SK-N-MC (cell line): ENCODE measurements at regions not wholly inside any gene's neighbourhood (a gene's known extent, or its start where the extent isn't known, plus 50 kb on each side); places are given as distances from the start of the nearest gene placed in this dataset.

Source experiments
- EZH2 ChIP-seq: fragments of 200-600 bp; sonication (generic); IDR thresholded peaks from one replicate; pipeline ENCODE4 v1.6.1; 2017; ENCODE audit warnings: antibody characterized with exemption
- FOXP2 ChIP-seq: optimal IDR thresholded peaks from 2 replicates; pipeline ENCODE3; 2011; ENCODE audit warnings: mild to moderate bottlenecking, moderate library complexity; ENCODE audit not compliant: insufficient read depth; ENCODE audit errors: extremely low read length, control extremely low read depth
- POLR2AphosphoS5 ChIP-seq: IDR thresholded peaks from 2 replicates; pipeline ENCODE4 v1.6.1; 2012; ENCODE audit warnings: mild to moderate bottlenecking, low read depth, low read length, borderline replicate concordance

DNA sequence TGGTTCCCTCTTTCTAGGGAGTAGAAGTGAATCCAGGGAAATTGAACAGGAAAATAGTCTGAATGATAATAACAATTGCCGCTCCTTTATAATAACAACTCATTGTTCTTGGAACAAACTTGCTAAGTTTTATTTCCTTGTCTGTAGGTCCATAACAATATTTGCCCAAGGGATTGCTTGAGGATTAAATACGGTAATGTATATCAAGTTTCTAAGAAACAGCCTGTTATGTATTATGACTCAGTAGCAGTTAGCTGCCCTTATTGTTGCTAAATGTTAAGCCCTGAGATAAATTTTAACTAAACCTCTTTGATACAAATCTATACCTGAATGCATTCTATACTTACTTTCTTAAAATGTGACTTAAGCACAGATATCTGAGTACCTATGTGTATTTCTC, 215.9 kb upstream of the AADAT start:
- TF ChIP-seq EZH2 (no peak), POLR2AphosphoS5 (no peak), FOXP2 (no peak)
